Liver (tissue), 7 donors: ENCODE measurements at regions not wholly inside any gene's neighbourhood (a gene's known extent, or its start where the extent isn't known, plus 50 kb on each side); places are given as distances from the start of the nearest gene placed in this dataset.

Experiments used
- DNase-seq: peaks from one replicate; pipeline ENCODE4 v3.0.0-alpha.2; 2017; ENCODE audit warnings: low spot score
- H3K27ac ChIP-seq, 2 donors: one replicate each; pipeline ENCODE4 v1.7.0; 2013; ENCODE audit warnings: inconsistent platforms in 2 of 2, low read length in 2 of 2, control low read depth in 1 of 2, low read depth in 1 of 2, mild to moderate bottlenecking in 1 of 2
- H3K27me3 ChIP-seq, 4 donors: one replicate each; pipeline versions ENCODE4 v1.6.1 to v1.7.0; 2013; ENCODE audit warnings: low read length in 3 of 4, inconsistent platforms in 1 of 4, mild to moderate bottlenecking in 1 of 4, moderate library complexity in 1 of 4; ENCODE audit not compliant: control insufficient read depth in 4 of 4, insufficient read depth in 4 of 4
- H3K36me3 ChIP-seq, 4 donors: one replicate each; pipeline versions ENCODE4 v1.6.1 to v1.7.0; 2013; ENCODE audit warnings: low read length in 3 of 4, mild to moderate bottlenecking in 3 of 4, low read depth in 1 of 4, moderate library complexity in 1 of 4; ENCODE audit not compliant: control insufficient read depth in 4 of 4, insufficient read depth in 3 of 4
- H3K4me1 ChIP-seq, 4 donors: one replicate each; pipeline versions ENCODE4 v1.6.1 to v1.7.0; 2013; ENCODE audit warnings: low read length in 3 of 4, mild to moderate bottlenecking in 3 of 4, moderate library complexity in 1 of 4; ENCODE audit not compliant: control insufficient read depth in 4 of 4, insufficient read depth in 4 of 4
- H3K4me3 ChIP-seq, 3 donors: one replicate each; pipeline versions ENCODE4 v1.6.1 to v1.7.0; 2013; ENCODE audit warnings: low read length in 3 of 3, control low read depth in 1 of 3, low read depth in 1 of 3, mild to moderate bottlenecking in 1 of 3
- H3K9ac ChIP-seq, 2 donors: one replicate each; pipeline ENCODE4 v1.7.0; 2013; ENCODE audit warnings: low read length in 2 of 2, mild to moderate bottlenecking in 2 of 2, moderate library complexity in 2 of 2, control low read depth in 1 of 2, low read depth in 1 of 2
- H3K9me3 ChIP-seq, 4 donors: one replicate each; pipeline versions ENCODE4 v1.6.1 to v1.7.0; 2013; ENCODE audit warnings: low read length in 3 of 4; ENCODE audit not compliant: control insufficient read depth in 4 of 4
- FOXA1 ChIP-seq: IDR thresholded peaks from 2 replicates; pipeline ENCODE4 v1.6.1; 2016; ENCODE audit warnings: antibody characterized with exemption
- FOXA2 ChIP-seq: IDR thresholded peaks from 2 replicates; pipeline ENCODE4 v1.6.1; 2016; ENCODE audit warnings: antibody characterized with exemption
- GABPA ChIP-seq, 2 donors: IDR thresholded peaks in 1 of 2; conservative IDR thresholded peaks in 1 of 2; 2 replicates each; pipeline ENCODE4 v1.6.1; 2016; ENCODE audit warnings: antibody characterized with exemption in 2 of 2, mild to moderate bottlenecking in 1 of 2, moderate library complexity in 1 of 2
- JUND ChIP-seq, 2 donors: IDR thresholded peaks; 2 replicates each; pipeline ENCODE4 v1.6.1; 2016; ENCODE audit warnings: antibody characterized with exemption in 2 of 2
- REST ChIP-seq: IDR thresholded peaks from 2 replicates; pipeline ENCODE4 v1.6.1; 2016; ENCODE audit warnings: antibody characterized with exemption, mild to moderate bottlenecking
- TAF1 ChIP-seq: conservative IDR thresholded peaks from 2 replicates; pipeline ENCODE4 v1.6.1; 2016; ENCODE audit warnings: antibody characterized with exemption, mild to moderate bottlenecking
- YY1 ChIP-seq: IDR thresholded peaks from 2 replicates; pipeline ENCODE4 v1.6.1; 2016; ENCODE audit warnings: antibody characterized with exemption, mild to moderate bottlenecking
- WGBS: extraction: QIAGEN DNeasy Blood & Tissue Kit; methylation state at CpG from one replicate; pipeline ENCODE4 v1.1.7; 2013; 5-methylcytosine and 5-hydroxymethylcytosine counted together
- TF ChIP-seq, protein P1 (sequence below): IDR thresholded peaks from 2 replicates; pipeline ENCODE4 v1.6.1; 2016; ENCODE audit warnings: antibody characterized with exemption
- donor health status: healthy.
- donor health status: healthy.
- donor health status: healthy.
- donor health status: healthy.

DNA sequence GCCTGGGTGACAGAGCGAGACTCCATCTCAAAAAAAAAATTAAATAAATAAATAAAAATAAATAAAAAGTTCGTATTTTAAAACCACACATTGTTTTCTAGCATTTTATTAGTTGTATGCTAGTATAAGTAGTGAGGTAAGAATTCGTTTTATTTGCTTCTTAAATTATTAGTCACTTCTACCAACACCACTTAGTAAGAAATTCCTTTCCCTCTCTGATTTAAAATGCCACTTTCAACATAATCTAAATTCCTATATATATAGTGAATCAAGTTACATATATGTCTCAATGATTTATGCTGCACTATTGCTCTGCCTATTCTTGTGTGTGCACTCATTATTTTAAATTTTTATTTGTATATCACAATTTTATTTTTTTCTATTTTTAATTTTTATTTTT is 72.1 kb downstream of the MAGEC1 start (continued):
- TF ChIP-seq, protein P1, sequence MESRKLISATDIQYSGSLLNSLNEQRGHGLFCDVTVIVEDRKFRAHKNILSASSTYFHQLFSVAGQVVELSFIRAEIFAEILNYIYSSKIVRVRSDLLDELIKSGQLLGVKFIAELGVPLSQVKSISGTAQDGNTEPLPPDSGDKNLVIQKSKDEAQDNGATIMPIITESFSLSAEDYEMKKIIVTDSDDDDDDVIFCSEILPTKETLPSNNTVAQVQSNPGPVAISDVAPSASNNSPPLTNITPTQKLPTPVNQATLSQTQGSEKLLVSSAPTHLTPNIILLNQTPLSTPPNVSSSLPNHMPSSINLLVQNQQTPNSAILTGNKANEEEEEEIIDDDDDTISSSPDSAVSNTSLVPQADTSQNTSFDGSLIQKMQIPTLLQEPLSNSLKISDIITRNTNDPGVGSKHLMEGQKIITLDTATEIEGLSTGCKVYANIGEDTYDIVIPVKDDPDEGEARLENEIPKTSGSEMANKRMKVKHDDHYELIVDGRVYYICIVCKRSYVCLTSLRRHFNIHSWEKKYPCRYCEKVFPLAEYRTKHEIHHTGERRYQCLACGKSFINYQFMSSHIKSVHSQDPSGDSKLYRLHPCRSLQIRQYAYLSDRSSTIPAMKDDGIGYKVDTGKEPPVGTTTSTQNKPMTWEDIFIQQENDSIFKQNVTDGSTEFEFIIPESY: no peak

DNA sequence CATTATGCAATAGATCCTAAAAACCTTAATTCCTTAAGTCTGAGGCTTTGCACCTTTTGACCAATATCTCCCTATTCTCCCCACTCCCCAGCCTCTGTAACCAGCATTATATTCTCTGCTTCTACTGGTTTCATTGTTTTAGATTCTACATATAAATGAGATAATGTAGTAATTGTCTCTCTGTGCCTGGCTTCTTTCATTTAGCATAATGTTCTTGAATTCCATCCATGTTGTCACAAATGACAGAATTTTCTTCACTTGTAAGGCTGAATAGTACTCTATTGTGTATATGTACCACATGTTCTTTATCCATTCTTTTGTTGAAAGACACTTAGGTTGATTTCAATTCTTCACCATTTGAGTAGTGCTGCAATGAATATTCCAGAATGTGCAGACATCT is 66.0 kb downstream of the MAGEC1 start:
- no peak for DNase-seq
- Histone ChIP-seq H3K27ac (no peak overlapping the region), H3K27me3 (no peaks in the 10 kb centered on the region), H3K4me3 (no peak overlapping the region), H3K4me1 (no peaks in the 10 kb centered on the region), H3K9me3 (no peaks in the 10 kb centered on the region), H3K9ac (no peak overlapping the region), H3K36me3 (no peaks in the 10 kb centered on the region)
- TF ChIP-seq REST (no peak), TAF1 (no peak), FOXA2 (no peak), JUND (IDR thresholded peaks at IDR 0.05) (no peak), GABPA (IDR thresholded peaks at IDR 0.05 in 1 of 2, conservative IDR thresholded peaks at IDR 0.05 in 1 of 2) (no peak), YY1 (no peak)

GRCh38 chrX:141960578-141960977 is 56.9 kb downstream of the MAGEC1 start:
- no peaks in the 10 kb centered on the region for H3K4me1 ChIP-seq
- no peaks in the 10 kb centered on the region for H3K27me3 ChIP-seq
- H3K36me3 ChIP-seq: no peaks in the 10 kb centered on the region
- no peak for DNase-seq
- H3K9me3 ChIP-seq: peaks cover 0 to 2% (median 0%) of the 10 kb centered on the region in 4 donors
- 81% methylated on average over 4 of the region's 4 CpGs for WGBS
- no peak overlapping the region for H3K9ac ChIP-seq
- no peak overlapping the region for H3K27ac ChIP-seq
- no peak overlapping the region for H3K4me3 ChIP-seq
- TF ChIP-seq YY1 (no peak), FOXA1 (no peak)
